ENCODE measurements at regions not wholly inside any gene's neighbourhood (a gene's known extent, or its start where the extent isn't known, plus 50 kb on each side); places are given as distances from the start of the nearest gene placed in this dataset.

DNA sequence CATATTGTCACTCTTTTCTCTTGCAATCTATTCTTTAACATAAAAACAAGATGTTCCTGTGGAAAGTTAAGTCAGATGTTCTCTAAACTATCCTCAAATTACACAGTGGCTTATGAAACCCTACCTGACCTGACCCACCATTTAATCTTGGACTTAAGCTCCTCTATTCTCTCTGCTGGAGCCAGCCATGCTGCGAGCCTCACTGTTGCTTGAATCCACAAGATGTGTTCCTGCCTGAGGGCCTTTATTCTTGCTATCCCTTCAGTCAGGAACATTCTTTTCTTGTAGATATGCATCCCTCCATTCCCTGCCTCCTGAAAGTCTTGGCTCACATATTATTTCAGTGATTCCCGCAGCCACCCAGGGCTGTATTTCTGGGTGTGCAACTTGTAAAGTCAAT lies 283.2 kb downstream of the EPHA7 start:
- TF ChIP-seq CTCF (conservative IDR thresholded peaks at IDR 0.05): no peak
- TF ChIP-seq EZH2 (IDR thresholded peaks at IDR 0.05; ENCODE audit: low read depth): no peak
